Urothelium cell line (cell line): ENCODE measurements at regions not wholly inside any gene's neighbourhood (a gene's known extent, or its start where the extent isn't known, plus 50 kb on each side); places are given as distances from the start of the nearest gene placed in this dataset.

Experiments
- DNase-seq: peaks from one replicate; pipeline ENCODE4 v3.0.0; 2011; ENCODE audit warnings: low spot score, mixed read lengths
- FAIRE-seq: peaks from 2 replicates; lab custom pipeline; 2011; peaks lifted over from hg19 to GRCh38; lab: Jason Lieb, UNC

GRCh38 chr4:56757821-56758411 is 63.6 kb downstream of the SPINK2 start:
- FAIRE-seq, result peak; percentile 44

GRCh38 chr4:56757261-56757746 is 64.2 kb downstream of the SPINK2 start:
- FAIRE-seq (no peak), DNase-seq (peak; percentile 85)

More at GRCh38 chr4:56757821-56758411, 63.6 kb downstream of the SPINK2 start:
- peak; percentile 95 for DNase-seq

DNA sequence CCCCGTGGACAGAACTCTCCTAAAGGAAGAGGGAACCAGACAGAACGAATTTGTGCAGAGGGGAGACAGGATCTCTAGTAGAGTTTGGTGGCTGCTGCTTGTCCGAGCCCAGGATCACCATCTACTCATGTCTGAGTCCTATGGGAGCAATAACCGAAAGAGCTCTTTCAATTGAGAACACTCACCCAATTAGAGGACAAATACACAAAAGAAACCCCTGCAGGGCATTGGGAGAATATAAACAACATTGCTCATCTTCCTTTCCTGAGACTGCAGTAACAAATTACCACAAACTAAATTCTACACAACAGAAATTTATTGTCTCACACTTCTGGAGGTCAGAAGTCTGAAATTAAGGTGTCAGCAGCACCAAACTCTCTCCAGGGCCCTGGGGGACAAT is 65.6 kb downstream of the SPINK2 start:
- DNase-seq (no peak), FAIRE-seq (no peak)

DNA sequence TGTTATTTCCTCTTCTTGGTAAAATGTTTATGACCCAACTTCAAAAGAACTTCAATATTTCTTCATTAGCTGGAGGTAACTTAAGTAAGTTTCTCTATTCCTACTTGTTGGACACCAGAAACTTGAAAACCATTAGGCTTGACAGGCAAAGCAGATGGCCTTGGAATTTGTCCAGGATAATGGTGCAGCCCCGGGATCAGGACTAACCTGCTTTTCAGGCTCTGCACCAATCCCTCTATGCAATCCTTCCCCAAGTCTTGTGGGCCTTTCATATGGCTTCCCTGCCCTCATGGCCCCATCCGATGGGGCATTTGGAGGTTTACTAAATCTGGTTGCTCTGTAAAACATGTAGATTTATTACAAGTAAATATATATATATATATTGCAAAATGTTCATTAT is 68.5 kb downstream of the SPINK2 start:
- FAIRE-seq, result no peak

GRCh38 chr4:56750231-56750630 is 69.1 kb upstream of the HOPX start:
- DNase-seq (no peak), FAIRE-seq (no peak)

More for the DNA sequence above, 68.5 kb downstream of the SPINK2 start:
- DNase-seq, result no peak

DNA sequence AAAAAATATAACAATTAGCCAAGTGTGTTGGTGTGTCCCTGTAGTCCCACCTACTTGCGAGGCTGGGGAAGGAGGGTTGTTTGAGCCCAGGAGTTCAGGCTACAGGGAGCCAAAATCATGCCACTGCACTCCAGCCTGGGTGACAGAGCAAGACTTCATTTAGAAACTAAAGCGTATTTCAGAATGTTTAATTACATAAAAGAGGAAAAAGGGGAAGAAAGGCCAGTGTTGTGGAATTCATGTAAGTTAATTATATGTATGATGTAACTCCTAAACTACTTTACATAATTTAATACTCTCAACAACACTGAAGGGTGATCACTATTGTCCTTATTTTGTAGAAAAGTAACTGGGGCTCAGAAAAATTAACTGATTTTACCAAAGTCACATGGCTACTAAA is 67.2 kb upstream of the HOPX start:
- no peak for DNase-seq
- no peak for FAIRE-seq

GRCh38 chr4:56746639-56747038 is 65.5 kb upstream of the HOPX start:
- no peak for FAIRE-seq
- DNase-seq, result no peak

DNA sequence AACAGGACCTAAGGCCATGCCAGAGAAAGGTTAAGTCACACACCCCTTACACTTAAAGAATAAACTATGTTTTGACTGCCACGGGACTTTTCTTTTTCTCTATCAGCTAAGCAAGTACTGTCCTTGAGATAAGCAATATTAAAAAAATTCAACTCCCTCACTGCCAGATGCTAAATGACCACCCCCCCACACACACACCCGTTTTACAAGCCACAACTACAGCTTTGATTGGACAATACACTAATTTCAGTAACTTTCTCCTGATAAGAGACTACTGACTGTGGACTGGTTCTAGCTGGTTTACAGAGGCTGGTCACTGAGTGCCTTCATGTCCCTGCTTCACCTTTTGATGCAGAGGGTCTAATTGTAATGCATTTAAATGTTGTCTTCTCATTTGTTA is 63.9 kb upstream of the HOPX start:
- DNase-seq (no peak), FAIRE-seq (no peak)

GRCh38 chr4:56744030-56744429 is 62.9 kb upstream of the HOPX start:
- FAIRE-seq (no peak), DNase-seq (no peak)

GRCh38 chr4:56743550-56743949 is 62.5 kb upstream of the HOPX start:
- FAIRE-seq, result no peak
- no peak for DNase-seq

DNA sequence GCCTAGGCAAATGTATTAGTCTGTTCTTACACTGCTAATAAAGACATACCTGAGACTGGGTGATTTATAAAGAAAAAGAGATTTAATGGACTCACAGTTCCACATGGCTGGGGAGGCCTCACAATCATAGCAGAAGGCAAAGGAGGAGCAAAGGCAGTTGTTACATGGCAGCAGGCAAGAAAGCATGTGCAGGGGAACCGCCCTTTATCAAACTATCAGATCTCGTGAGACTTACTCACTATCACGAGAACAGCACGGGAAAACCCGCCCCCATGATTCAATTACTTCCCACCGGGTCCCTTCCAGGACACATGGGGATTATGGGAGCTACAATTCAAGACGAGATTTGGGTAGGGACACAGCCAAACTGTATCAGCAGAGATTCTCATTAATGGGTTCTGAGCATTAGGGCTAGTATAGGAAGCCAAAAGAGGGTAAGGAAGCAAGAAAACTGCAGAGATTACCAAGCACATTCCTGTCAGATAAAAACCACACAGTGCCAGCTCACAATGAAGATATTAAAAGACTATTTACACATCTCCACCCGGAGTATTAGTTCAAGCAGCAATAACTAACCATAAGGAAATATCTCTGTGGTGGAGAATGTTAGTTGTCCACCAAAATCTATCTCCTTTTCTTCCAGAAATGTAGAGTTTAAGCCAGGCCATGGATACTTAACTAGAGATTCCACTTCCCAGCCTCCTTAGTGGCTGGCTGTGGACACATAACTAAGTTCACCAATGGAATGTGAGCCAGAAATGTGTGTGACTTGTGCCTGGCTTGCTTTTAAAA is 61.2 kb upstream of the HOPX start:
- DNase-seq, result no peak

GRCh38 chr4:56741595-56741994 is 60.5 kb upstream of the HOPX start:
- no peak for FAIRE-seq
- DNase-seq, result no peak

More for the DNA sequence above, 61.2 kb upstream of the HOPX start:
- no peak for FAIRE-seq

GRCh38 chr4:56739066-56739777 is 58.1 kb upstream of the HOPX start:
- DNase-seq (no peak), FAIRE-seq (no peak)

DNA sequence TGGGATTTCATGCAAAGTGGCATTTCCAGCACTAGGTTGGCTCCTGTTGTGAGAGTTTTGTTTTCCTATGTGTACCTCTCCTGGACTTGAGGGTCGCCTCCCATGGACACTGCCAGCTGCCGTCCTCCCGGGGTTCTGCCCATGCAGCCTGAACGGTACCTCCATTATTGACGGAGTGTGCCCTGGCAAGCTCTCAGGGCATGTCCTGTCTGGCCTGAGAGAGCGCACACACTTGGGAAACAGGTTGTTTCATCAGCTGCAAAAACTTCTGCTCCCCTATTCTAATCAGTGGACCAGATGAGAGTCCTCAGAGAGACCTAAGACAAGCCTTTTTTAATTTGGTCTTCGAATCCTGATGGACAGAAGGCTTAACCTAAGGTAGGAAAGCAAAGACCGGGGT is 56.6 kb upstream of the HOPX start:
- DNase-seq (no peak), FAIRE-seq (no peak)

GRCh38 chr4:56733352-56733751 is 52.3 kb upstream of the HOPX start:
- no peak for DNase-seq
- FAIRE-seq, result peak; percentile 23

DNA sequence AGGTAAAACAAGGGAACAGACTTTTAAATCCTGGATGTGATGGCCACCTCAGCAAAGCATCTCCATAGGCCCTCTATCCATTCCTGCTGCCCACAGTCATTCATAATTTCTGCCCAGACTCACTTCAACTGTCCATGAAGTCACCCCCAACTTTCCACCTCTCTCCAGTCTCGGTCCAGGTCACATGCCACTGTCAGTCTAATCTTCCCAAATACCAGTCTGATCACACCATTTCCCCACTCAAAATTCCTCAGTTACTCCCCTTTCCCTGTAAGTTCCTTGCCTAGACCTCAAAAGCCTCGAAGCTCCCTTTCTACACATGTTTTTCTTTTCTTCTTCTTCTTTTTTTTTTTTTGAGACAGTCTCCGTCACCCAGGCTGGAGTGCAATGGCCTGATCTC is 51.2 kb upstream of the HOPX start:
- no peak for FAIRE-seq
- no peak for DNase-seq

- no peak for DNase-seq
Observed at GRCh38 chr4:56731857-56732256, 50.8 kb upstream of the HOPX start.

More at GRCh38 chr4:56731857-56732256, 50.8 kb upstream of the HOPX start:
- FAIRE-seq, result no peak
